Gastroesophageal sphincter (tissue), 4 donors: ENCODE measurements at regions not wholly inside any gene's neighbourhood (a gene's known extent, or its start where the extent isn't known, plus 50 kb on each side); places are given as distances from the start of the nearest gene placed in this dataset.

Experiments
- ATAC-seq: fragments of 150-250 bp; one replicate; pipeline ENCODE4 v1.9.1; 2016; ENCODE audit warnings: mild to moderate bottlenecking, moderate library complexity
- H3K27ac ChIP-seq, 4 donors: fragments of 200-600 bp; sonication (generic) in 3 of 4; 1 replicate in 3 of 4; 2 replicates in 1 of 4; pipeline ENCODE4 v1.5.1; 2016 to 2019
- H3K27me3 ChIP-seq: fragments of 200-600 bp; sonication (generic); one replicate; pipeline ENCODE4 v1.5.1; 2019
- H3K36me3 ChIP-seq, 2 donors: fragments of 200-600 bp; sonication (generic); one replicate each; pipeline ENCODE4 v1.5.1; 2019; ENCODE audit warnings: control low read depth in 1 of 2
- H3K4me1 ChIP-seq, 3 donors: fragments of 200-600 bp; sonication (generic); 1 replicate in 2 of 3; 2 replicates in 1 of 3; pipeline ENCODE4 v1.5.1; 2016 to 2019; ENCODE audit warnings: control low read depth in 2 of 3
- H3K4me3 ChIP-seq, 2 donors: fragments of 200-600 bp; sonication (generic); one replicate each; pipeline ENCODE4 v1.5.1; 2019; ENCODE audit warnings: mild to moderate bottlenecking in 1 of 2, moderate library complexity in 1 of 2
- H3K9me3 ChIP-seq, 3 donors: fragments of 200-600 bp; sonication (generic); one replicate each; pipeline ENCODE4 v1.5.1; 2017 to 2019; ENCODE audit warnings: control low read depth in 2 of 3
- EP300 ChIP-seq: sonication (generic); formaldehyde crosslinking; IDR thresholded peaks from one replicate; pipeline ENCODE4 v1.6.1; 2017; ENCODE audit warnings: antibody characterized with exemption, mild to moderate bottlenecking
- POLR2A ChIP-seq, 2 donors: fragments of 450-650 bp; IDR thresholded peaks; one replicate each; pipeline ENCODE4 v1.6.1; 2017; ENCODE audit warnings: antibody characterized with exemption in 2 of 2, mild to moderate bottlenecking in 2 of 2, moderate library complexity in 1 of 2
- POLR2AphosphoS5 ChIP-seq: sonication (generic); formaldehyde crosslinking; IDR thresholded peaks from one replicate; pipeline ENCODE4 v1.6.1; 2017; ENCODE audit warnings: antibody characterized with exemption
- WGBS, 2 donors: methylation state at CpG; one replicate each; pipeline ENCODE4 v1.1.5; 2018; ENCODE audit warnings: low coverage in 1 of 2; 5-methylcytosine and 5-hydroxymethylcytosine counted together
- TF ChIP-seq, protein P1 (sequence below), 4 experiments: fragments of 200-600 bp in 2 of 4; fragments of 450-650 bp in 2 of 4; sonication (generic) in 1 of 4; IDR thresholded peaks; one replicate each; pipeline ENCODE4 v1.5.1; 2017 to 2019; ENCODE audit warnings: antibody characterized with exemption in 4 of 4, mild to moderate bottlenecking in 2 of 4, moderate library complexity in 2 of 4

DNA sequence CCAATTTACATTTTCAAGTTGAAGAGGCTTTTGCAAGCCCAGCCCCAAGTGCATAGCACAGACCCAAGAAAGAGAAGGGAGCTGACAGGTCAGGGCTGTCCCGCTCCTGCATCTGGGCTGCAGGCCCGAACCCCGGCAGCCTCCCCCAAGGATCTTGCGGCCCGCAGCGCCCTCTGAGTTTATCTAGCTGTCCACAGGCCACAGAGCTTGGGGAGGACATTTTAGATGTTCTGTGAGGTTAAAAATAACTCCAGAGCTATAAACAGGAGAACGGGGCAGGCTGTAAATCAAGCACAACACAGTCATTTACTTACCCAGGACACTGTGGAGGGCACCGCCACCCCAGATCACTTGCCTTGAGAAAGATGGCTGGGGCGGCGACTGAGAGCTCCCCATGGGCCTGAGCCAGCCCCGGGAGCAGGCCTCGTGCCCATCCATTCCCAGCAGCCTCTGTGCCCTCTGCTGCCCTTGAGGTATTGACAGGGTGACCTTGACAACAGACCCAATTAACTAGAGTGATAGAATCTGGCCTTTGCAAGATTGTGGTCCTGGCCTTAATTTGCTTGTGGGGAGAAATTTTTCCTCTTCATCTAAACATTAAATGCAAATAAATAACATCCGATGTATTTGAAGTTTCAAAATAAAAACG is 563.0 kb downstream of the TCERG1L start:
- Histone ChIP-seq H3K27me3 (peaks cover 28% of the 10 kb centered on the region), H3K4me1 (no peaks in the 10 kb centered on the region), H3K27ac (no peak overlapping the region), H3K36me3 (no peaks in the 10 kb centered on the region), H3K4me3 (no peak overlapping the region), H3K9me3 (no peaks in the 10 kb centered on the region)
- TF ChIP-seq POLR2A (IDR thresholded peaks at IDR 0.05): no peak
- TF ChIP-seq EP300: no peak
- TF ChIP-seq POLR2AphosphoS5: no peak
- TF ChIP-seq, protein P1, sequence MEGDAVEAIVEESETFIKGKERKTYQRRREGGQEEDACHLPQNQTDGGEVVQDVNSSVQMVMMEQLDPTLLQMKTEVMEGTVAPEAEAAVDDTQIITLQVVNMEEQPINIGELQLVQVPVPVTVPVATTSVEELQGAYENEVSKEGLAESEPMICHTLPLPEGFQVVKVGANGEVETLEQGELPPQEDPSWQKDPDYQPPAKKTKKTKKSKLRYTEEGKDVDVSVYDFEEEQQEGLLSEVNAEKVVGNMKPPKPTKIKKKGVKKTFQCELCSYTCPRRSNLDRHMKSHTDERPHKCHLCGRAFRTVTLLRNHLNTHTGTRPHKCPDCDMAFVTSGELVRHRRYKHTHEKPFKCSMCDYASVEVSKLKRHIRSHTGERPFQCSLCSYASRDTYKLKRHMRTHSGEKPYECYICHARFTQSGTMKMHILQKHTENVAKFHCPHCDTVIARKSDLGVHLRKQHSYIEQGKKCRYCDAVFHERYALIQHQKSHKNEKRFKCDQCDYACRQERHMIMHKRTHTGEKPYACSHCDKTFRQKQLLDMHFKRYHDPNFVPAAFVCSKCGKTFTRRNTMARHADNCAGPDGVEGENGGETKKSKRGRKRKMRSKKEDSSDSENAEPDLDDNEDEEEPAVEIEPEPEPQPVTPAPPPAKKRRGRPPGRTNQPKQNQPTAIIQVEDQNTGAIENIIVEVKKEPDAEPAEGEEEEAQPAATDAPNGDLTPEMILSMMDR (IDR thresholded peaks at IDR 0.05): no peak
- no peak for ATAC-seq
- 53 to 79% methylated on average over 2 to 6 of the region's 14 CpGs for WGBS, 2 donors

DNA sequence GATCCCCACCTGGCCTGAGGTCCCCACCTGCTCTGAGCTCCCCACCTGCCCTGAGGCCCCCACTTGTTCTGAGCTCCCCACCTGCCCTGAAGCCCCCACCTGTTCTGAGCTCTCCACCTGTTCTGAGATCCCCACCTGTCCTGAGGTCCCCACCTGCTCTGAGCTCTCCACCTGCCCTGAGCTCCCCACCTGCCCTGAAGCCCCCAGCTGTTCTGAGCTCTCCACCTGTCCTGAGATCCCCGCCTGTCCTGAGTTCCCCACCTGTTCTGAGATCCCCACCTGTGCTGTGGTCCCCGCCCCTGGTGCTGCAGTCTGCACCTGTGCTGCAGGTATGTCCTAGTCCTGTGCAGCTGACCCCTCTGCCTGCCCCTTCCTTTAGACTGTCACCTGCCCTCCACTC is 561.6 kb downstream of the TCERG1L start:
- Histone ChIP-seq H3K9me3 (no peaks in the 10 kb centered on the region), H3K4me3 (no peak overlapping the region), H3K27ac (no peak overlapping the region), H3K27me3 (peaks cover 15% of the 10 kb centered on the region), H3K36me3 (no peaks in the 10 kb centered on the region), H3K4me1 (no peaks in the 10 kb centered on the region)
- TF ChIP-seq, protein P1 (IDR thresholded peaks at IDR 0.05): no peak
- no peak for TF ChIP-seq POLR2AphosphoS5
- ATAC-seq: no peak
- WGBS, 2 donors: 0% methylated on average over 2 of the region's 2 CpGs

DNA sequence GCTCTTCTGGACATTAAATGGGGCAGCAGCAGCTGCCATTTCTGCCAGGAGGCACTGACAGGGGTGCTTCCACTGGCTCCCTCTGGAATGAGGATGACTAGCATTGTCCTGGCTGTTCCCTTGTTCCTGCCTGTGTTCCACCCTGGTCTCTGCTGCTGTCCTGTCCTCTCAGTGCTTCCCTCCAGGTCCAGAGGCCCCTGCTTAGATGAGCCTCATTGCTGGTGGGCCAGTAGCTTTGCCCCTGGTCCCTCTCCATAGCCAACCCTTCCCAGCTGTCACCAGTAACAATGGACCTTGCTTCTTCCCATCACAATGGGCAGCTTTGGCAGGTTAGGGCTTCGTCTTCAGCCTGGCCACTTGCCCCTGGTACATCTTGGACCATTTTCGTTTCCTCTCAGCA is 561.1 kb downstream of the TCERG1L start:
- Histone ChIP-seq H3K27me3 (peaks cover 9% of the 10 kb centered on the region), H3K27ac (no peak overlapping the region), H3K36me3 (no peaks in the 10 kb centered on the region), H3K4me3 (no peak overlapping the region), H3K4me1 (no peaks in the 10 kb centered on the region), H3K9me3 (peaks cover 0 to 2% (median 0%) of the 10 kb centered on the region in 3 donors)
- TF ChIP-seq EP300 (no peak), POLR2AphosphoS5 (no peak), POLR2A (IDR thresholded peaks at IDR 0.05) (no peak)
- TF ChIP-seq, protein P1 (IDR thresholded peaks at IDR 0.05): no peak
- 22 to 61% methylated on average over 2 of the region's 2 CpGs for WGBS, 2 donors
- no peak for ATAC-seq

DNA sequence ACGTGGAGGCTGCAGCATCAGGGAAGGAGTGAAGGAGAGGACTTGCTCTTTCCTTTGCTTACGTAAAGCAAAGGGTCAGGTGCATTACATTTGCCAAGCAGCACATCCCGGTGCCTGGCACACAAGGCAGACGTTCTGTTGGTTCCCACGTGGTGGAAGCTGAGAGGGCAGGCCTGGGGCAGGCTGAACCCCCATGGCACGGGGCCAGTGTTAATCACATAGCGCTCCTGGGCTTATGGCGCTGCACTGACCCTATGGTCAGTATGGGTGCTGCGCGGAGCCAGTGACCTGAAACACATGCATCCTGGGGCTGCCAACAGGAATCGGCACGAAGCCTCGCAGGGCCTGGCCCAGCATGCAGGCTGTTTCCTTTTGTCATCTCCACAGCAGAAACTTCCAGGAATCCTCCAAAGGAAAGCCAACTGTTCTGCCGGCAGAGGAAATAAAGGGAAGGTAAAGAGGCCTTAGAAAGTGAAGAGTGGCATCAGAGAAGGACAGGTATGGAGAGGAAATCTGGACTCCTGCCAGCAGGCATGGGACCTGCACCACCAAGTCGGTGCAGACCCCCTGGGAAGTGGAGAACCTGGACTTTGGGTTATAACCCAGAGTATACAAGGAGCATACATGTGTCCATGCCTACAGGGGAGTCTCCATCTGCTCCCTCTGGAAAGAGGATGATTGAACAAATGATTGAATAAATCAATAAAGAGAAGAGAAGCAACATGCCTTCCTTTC is 560.2 kb downstream of the TCERG1L start:
- Histone ChIP-seq H3K9me3 (peaks cover 0 to 5% (median 0%) of the 10 kb centered on the region in 3 donors), H3K4me3 (no peak overlapping the region), H3K36me3 (no peaks in the 10 kb centered on the region), H3K27me3 (peaks cover 1% of the 10 kb centered on the region), H3K4me1 (no peaks in the 10 kb centered on the region), H3K27ac (no peak overlapping the region)
- TF ChIP-seq, protein P1 (IDR thresholded peaks at IDR 0.05): no peak
- TF ChIP-seq POLR2AphosphoS5 (no peak), EP300 (no peak), POLR2A (IDR thresholded peaks at IDR 0.05) (no peak)
- no peak for ATAC-seq
- 72 to 79% methylated on average over 6 to 10 of the region's 15 CpGs for WGBS, 2 donors

DNA sequence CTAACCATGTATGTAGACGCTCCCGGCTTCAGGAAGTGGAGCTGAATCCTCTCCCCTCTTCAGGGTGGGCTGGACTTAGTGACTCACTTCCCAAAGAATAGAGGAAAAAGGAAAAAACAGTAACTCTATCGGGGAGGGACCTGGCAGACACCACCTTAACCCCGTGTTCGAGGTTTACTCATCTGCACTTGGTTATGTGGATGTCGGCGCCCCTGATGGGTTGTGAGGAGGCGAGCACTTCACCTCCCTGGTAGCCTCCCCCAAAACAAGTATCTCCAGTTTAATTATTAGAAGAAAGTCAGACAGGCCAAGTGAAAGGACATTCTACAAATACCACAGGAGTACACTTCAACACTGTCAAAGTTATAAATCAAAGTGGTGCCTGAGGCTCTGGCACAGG is 559.7 kb downstream of the TCERG1L start:
- TF ChIP-seq, protein P1 (IDR thresholded peaks at IDR 0.05): no peak
- no peak for TF ChIP-seq POLR2A (IDR thresholded peaks at IDR 0.05)
- peaks cover 0 to 5% (median 0%) of the 10 kb centered on the region in 3 donors for H3K9me3 ChIP-seq
- H3K4me1 ChIP-seq: no peaks in the 10 kb centered on the region
- no peaks in the 10 kb centered on the region for H3K36me3 ChIP-seq
- ATAC-seq: no peak
- H3K27me3 ChIP-seq: no peaks in the 10 kb centered on the region
- WGBS, 2 donors: 40 to 79% methylated on average over 3 to 5 of the region's 8 CpGs
- no peak overlapping the region for H3K4me3 ChIP-seq
- H3K27ac ChIP-seq: no peak overlapping the region
